NT2/D1 (cell line): ENCODE measurements at regions not wholly inside any gene's neighbourhood (a gene's known extent, or its start where the extent isn't known, plus 50 kb on each side); places are given as distances from the start of the nearest gene placed in this dataset.

Experiments
- SUZ12 ChIP-seq: IDR thresholded peaks from 2 replicates; pipeline ENCODE4 v1.6.1; 2011; ENCODE audit not compliant: insufficient read length, insufficient read depth; ENCODE audit errors: extremely low read depth
- YY1 ChIP-seq: IDR thresholded peaks from 2 replicates; pipeline ENCODE4 v1.6.1; 2011; ENCODE audit not compliant: insufficient read length, insufficient read depth
- ZNF274 ChIP-seq: IDR thresholded peaks from 2 replicates; pipeline ENCODE4 v1.6.1; 2011; ENCODE audit warnings: mild to moderate bottlenecking, low read depth, low read length

DNA sequence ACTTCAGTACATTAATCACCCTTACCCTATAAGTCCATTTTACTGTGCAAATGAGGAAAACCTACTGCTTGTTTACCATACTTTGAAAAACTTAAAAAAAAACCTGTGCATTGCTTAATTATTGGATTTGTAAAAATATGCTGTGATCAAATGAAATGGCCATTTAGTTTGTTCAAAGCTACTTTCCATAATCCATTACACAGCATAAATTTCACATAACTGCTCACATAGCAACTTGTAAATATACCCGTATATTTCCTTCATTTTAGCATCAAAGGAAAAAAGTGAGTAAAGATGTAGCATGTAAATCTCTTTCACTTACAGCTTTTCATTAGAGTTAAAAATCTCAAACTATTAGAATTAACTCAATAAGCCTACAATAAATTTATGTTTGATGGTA lies 415.1 kb downstream of the NR4A2 start:
- TF ChIP-seq ZNF274 = no peak
- no peak for TF ChIP-seq YY1
- no peak for TF ChIP-seq SUZ12
